Type B pancreatic cell (in vitro differentiated cells): ENCODE measurements at regions not wholly inside any gene's neighbourhood (a gene's known extent, or its start where the extent isn't known, plus 50 kb on each side); places are given as distances from the start of the nearest gene placed in this dataset.

Experiments used
- DNase-seq: peaks from one replicate; pipeline ENCODE4 v3.0.0; 2021; ENCODE audit warnings: mixed read lengths; ENCODE audit not compliant: unreplicated experiment; ENCODE audit errors: extremely low spot score
- H3K27ac Mint-ChIP-seq: 2 replicates; pipeline ENCODE4 v1.8.0; 2021; ENCODE audit warnings: mild to moderate bottlenecking, mixed read lengths
- H3K27me3 Mint-ChIP-seq: 2 replicates; pipeline ENCODE4 v1.8.0; 2021; ENCODE audit warnings: mixed read lengths
- H3K36me3 Mint-ChIP-seq: 2 replicates; pipeline ENCODE4 v1.8.0; 2021; ENCODE audit warnings: mixed read lengths
- H3K4me1 Mint-ChIP-seq: one replicate; pipeline ENCODE4 v1.8.0; 2021; ENCODE audit warnings: mixed read lengths; ENCODE audit not compliant: unreplicated experiment
- H3K4me3 Mint-ChIP-seq: 2 replicates; pipeline ENCODE4 v1.8.0; 2021; ENCODE audit warnings: mild to moderate bottlenecking, mixed read lengths
- H3K9me3 Mint-ChIP-seq: 2 replicates; pipeline ENCODE4 v1.8.0; 2021; ENCODE audit warnings: mixed read lengths
- CTCF ChIP-seq: fragments of 200-600 bp; sonication (generic); conservative IDR thresholded peaks from 2 replicates; pipeline ENCODE4 v1.5.0; 2021; ENCODE audit warnings: antibody characterized with exemption, mild to moderate bottlenecking

DNA sequence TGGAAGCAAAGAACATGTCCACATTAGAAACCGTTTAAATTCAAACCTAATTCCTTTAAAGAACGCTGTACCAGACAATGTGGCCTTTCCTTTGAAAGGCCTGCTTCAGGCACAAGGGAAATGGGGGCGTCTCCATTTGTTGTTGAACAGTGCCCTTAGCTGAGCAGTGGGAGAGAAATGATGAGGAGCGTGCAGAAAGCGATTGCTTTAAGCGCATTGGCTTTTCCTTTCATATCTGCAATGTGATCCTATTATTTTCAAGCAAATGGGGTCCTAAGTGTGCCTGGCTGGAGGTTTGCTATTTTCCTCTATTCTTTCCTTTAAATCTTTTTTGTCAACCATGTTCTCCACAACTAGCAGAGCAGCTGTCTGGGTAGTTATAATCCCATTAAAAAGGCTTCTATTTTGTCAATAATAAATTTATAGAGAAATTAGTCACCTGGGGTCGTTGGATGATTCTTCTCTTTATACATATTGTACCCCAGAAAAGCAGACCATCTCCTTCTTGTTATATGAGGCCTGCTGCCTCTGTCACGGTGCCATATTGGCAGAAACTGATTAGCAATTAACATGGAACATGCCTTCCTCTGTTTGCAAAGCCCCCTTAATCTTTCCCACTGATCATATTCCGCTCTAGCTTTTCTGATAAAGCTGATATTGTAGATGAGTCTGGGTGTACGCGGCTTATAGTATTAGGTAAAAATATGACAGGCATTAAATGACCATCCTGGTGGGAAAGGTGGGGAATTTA is 151.1 kb upstream of the JAG1 start:
- Mint-ChIP-seq H3K27ac (no peak overlapping the region), H3K4me1 (no peaks in the 10 kb centered on the region), H3K4me3 (no peak overlapping the region), H3K27me3 (peaks cover 7% of the 10 kb centered on the region), H3K36me3 (no peaks in the 10 kb centered on the region), H3K9me3 (peaks cover 5% of the 10 kb centered on the region)
- no peak for TF ChIP-seq CTCF
- DNase-seq = no peak

DNA sequence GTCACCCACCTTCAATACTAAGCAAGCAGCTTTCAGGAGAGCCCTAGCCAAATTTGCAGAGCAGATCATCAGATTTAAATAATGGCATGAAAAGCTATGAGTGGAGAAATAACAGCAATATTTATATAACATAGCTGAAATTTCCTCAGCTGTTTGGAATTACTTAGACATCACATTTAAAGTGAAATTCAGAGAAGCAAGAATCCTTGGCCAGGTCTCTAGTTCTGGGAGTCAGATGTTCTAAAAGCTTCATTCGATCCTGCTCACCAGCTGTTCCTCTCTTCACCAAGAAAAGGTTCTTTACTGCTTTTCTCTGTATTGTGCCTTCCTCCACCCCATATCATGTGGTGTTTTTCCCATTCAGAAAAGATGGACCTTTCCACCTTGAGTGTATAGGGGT is 152.3 kb upstream of the JAG1 start:
- Mint-ChIP-seq H3K36me3 (no peaks in the 10 kb centered on the region), H3K4me1 (no peaks in the 10 kb centered on the region), H3K27ac (no peak overlapping the region), H3K4me3 (no peak overlapping the region), H3K9me3 (no peaks in the 10 kb centered on the region), H3K27me3 (no peaks in the 10 kb centered on the region)
- no peak for TF ChIP-seq CTCF
- DNase-seq = no peak

- Mint-ChIP-seq H3K27me3 (no peaks in the 10 kb centered on the region), H3K4me1 (no peaks in the 10 kb centered on the region), H3K4me3 (no peak overlapping the region), H3K36me3 (no peaks in the 10 kb centered on the region), H3K27ac (no peak overlapping the region), H3K9me3 (no peaks in the 10 kb centered on the region)
- TF ChIP-seq CTCF = no peak
- DNase-seq = no peak
Observed at GRCh38 chr20:10828180-10828579, 154.4 kb upstream of the JAG1 start.

- DNase-seq = no peak
- no peak for TF ChIP-seq CTCF
- Mint-ChIP-seq H3K9me3 (no peaks in the 10 kb centered on the region), H3K4me1 (no peaks in the 10 kb centered on the region), H3K4me3 (no peak overlapping the region), H3K36me3 (no peaks in the 10 kb centered on the region), H3K27ac (no peak overlapping the region), H3K27me3 (peaks cover 10% of the 10 kb centered on the region)
Observed at GRCh38 chr20:10832141-10832540, 158.3 kb upstream of the JAG1 start.

DNA sequence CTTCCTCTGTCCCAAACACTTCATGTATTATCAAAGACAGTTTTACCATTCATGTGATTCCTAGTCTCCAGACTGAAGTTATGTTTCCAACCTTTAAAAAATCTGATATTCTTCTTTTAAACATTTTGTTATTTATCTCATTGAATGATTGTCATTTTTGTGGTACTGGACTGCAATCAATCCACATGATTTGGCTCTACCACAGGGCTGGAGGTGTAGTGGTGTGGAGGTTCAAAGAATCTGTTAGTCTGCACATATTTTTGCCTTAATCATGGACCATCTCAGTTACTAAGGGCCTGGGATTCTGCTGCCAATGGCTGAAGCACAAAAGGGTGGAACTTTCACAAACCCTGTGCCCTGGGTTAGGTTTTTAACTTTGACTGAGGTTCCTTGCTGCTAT is 164.1 kb upstream of the JAG1 start:
- H3K36me3 Mint-ChIP-seq = no peaks in the 10 kb centered on the region
- no peak overlapping the region for H3K27ac Mint-ChIP-seq
- H3K4me1 Mint-ChIP-seq = no peaks in the 10 kb centered on the region
- H3K4me3 Mint-ChIP-seq = no peak overlapping the region
- peaks cover 10% of the 10 kb centered on the region for H3K27me3 Mint-ChIP-seq
- peaks cover 12% of the 10 kb centered on the region for H3K9me3 Mint-ChIP-seq
- no peak for TF ChIP-seq CTCF
- DNase-seq = no peak

DNA sequence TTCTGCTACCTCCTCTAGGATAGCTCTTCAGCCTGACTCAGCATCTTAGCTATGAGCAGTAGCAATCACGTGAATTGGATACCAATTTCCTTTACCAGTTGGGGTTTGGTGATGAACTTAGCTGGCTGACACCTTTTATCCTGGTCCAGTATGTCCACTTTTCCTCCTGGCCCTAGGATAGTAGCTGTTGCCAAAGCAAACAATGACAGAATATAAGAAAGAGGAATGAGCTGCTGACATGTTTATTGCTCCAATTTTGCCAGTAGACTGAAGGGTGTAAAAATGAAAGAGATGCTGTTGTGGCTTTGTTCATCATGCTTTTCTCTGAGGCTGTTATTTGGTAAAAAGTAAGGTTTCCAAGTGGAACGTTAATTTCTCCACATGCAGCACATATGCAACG is 168.3 kb upstream of the JAG1 start:
- H3K27ac Mint-ChIP-seq = no peak overlapping the region
- TF ChIP-seq CTCF = no peak
- DNase-seq = no peak
- H3K4me3 Mint-ChIP-seq = no peak overlapping the region
- H3K4me1 Mint-ChIP-seq = no peaks in the 10 kb centered on the region
- H3K9me3 Mint-ChIP-seq = peaks cover 12% of the 10 kb centered on the region
- no peaks in the 10 kb centered on the region for H3K27me3 Mint-ChIP-seq
- H3K36me3 Mint-ChIP-seq = no peaks in the 10 kb centered on the region
